ENCODE measurements at regions not wholly inside any gene's neighbourhood (a gene's known extent, or its start where the extent isn't known, plus 50 kb on each side); places are given as distances from the start of the nearest gene placed in this dataset.

DNA sequence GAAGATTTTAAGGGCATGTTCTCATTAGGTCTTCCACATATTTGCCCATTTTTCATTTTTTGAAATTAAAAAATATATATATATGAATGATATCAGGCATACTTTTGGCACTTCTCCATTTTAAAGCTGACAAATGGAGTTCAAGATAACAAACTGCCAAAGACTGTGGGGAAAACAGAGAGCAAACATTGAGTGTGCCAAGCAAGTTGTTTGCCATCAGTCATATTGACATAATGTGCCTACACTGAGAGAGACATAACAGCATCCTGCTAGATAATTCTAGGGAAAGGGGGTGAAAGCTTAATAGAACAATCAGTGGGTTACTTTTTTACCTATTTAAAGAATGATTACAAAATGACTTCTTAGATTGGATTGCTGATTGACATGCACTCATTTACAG is 529.4 kb upstream of the CXADR start:
- no peak for DNase-seq

DNA sequence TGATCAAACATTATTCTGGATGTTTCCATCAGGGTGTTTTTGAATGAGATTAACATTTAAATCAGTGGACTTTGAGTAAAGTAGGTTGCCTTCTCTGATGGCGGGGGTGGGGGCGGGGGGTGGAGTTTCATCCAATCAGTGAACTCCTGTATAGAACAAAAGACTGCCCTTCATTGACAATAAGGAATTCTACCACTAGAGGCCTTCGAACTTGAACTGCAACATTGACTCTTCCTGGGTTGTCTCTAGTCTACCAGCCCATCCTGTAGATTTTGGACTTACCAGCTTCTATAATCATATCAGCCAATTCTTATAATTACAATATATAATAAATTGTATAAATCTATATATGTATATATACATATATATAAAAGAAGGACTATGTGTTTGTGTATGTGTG is 520.4 kb upstream of the CXADR start:
- DNase-seq: no peak

DNA sequence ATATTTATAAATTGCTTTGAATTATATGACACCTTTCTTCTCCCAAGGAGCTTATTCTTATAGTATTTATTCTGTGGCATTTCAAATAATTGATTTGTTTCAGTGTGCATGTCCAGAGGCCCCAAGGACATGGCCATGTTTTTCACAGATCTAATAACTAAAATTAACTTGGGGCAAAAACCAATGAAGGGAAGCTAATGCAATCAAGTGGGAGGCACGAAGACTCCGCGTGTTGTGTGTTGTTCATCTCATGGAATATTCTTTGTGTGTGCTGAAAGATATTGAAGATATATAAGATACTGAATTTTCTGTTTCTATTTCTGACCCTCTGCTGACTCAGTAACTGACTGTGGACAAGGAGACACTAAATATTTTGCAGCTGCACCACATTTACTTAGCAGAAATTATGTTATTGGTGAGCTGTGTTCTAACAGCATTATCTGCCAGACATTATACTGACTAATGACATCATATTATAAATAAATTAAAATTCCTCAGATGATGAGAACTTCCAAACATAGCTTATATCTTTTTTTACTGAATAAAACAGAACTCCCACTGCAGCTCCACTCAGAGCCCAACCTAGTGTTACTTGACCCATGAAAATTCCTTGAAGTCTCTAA is 519.3 kb upstream of the CXADR start:
- no peak for DNase-seq

DNA sequence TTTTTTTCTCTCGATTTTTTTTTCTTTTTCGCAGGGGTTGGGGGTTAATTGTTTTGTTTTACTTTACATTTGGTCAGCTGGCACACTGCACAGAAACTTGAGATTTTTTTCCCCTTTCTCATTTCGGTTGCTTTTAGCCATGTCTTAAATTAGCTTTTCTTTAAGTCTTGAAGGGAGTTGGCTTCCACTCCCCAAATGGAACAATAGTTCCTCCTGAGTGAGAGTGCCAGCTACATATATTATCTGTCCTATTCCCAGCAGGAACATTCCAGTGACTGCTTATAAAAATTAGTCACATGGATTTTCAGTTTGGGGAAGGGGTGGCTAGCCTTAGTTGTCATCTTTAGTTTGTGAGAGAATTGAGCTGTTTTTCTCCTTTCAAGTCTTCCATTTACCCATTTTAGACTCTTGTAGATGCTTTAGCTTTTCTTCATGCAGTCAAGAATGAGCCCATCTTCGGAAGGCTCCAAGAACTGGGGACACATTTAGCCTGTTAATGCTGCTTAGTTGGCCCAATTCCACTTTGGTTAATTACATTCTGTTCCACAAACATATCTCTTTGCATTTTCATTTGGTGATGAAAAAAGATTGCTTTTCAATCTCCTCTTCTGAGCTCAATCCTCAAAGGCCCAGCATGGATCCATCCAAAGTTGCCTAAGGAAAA is 510.1 kb upstream of the CXADR start:
- no peak for DNase-seq

DNA sequence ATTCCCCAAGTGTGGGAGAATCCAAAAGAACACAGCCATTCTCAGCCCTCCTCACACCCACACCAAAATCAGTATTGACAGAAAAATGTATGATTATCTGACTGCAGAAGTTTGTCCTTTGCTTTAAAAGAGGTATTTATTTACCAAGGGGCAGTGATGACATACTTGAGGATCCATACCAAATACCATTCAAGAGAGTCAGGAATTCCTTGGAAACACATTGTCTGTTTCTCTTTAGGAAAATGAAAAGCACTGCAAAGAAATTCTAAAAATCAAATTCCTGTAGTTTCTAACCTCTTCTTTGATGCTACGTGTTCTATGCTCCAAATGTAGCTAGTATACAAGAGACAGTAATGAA is 509.6 kb upstream of the CXADR start:
- DNase-seq: no peak

DNA sequence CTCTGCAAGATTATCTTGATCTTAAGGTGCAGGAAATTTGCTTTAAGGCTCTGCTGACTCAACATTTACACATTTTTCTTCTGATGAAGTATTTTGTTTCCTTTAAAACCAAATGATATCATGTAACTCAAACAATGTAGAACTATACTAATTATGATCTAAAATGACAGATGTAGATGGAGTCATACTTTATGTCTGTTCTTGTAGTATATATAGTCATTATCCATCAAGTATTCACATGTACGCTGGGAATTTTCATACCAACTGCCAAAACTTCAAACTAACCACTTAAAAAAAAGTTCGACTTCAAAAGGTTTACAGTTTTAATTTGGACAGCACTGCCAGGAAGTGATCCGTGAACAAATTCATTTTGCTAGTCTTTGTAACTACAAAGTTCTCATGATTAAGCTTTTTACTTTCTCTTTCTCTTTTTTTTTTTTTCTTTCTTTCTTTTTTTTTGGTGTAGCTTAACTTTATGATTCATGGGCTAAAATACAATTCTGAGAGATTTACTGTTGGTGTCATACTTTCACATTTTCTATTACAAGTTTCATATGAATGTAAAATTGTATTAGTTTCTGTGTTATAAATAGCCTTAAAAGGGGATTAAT is 509.0 kb upstream of the CXADR start:
- DNase-seq: no peak

DNA sequence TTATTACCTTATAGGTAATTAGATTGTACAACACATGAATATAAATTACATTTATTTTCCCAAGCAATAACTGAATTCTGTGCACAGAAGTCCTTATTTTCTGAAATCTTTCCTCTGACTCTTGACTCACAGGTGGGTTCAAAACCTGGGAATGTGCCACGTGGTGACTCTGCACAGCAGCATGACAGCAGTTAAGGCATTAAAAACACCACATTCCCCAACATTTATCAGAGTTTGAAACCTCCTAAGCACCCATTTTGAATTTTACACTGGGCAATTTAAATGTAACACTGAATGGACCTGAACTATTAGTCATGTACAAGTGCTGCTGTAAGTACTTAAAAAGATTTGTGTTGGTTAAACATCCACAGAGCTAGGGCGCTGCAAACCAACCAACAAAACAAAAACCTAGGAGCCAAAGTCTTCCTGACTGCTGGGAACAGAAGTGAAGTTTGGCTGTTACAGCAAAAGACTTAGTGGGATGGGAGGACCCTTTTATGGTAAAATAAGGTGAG is 480.6 kb upstream of the CXADR start:
- DNase-seq: no peak

DNA sequence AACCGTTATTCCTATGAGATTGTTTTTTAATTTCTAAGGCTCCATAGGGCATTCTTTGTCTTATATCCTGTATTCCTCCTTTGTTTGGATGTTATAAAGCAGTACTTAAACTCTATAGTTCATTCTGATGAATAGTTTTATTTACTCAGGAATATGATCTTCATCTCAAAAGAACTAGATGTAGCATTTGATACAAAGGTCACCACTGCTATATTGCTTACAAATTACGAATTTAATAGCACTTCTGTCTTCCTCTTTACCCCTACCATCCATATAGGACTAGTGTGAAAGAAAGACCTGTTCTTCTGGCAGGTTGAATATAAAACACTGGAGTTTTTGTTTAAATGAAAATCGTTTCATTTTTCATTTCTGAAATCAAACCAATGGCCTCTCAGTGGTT is 468.1 kb upstream of the CXADR start:
- no peak for DNase-seq

DNA sequence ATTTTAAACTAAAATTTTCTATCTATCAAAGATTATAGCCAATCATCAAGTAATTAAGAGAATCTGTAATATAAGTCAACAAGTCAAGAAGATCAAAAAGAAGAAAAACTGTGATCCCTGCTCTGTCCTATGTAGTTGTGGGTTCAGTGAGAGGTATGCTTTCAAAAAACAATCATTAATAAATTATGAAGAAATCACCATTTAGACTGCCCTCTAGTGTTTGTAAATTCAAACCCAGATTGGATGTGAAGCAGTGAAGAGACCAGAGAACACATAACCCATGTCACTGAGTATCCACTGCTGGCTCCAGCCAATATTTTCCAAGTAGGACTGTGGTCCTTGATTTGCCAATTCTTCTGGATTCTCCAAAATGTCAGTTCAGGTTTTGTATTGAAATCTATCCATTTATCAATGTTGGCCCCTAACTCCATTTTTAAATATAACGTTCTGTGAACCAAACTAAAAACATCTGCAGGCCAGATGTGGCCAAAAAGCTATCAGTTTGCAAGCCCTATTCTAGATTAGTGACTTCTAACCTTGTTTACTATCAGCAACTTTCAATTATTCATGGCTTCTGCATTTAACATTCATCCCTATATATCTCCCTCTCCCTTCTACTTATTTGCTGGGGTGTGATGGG is 467.5 kb upstream of the CXADR start:
- DNase-seq: no peak

DNA sequence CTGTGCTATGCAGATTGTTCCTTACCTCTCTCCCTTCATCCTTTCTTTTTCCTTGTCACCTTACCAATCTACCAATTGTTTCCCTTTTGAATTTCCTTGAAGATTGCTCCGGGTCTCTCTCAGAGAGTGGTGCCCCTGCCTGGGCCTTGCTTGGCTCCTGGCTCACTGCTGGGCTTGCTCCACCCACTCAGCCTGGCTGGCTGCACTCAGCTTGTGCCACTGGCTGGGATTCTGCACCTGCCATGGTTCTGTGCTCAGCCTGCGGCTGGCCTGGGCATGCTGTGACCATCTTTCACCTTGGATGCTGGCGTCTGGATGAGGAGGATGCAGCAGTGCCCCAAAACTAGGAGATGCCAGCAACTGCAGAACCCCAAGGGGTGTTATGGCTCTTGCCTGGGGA is 463.9 kb upstream of the CXADR start:
- DNase-seq: no peak

DNA sequence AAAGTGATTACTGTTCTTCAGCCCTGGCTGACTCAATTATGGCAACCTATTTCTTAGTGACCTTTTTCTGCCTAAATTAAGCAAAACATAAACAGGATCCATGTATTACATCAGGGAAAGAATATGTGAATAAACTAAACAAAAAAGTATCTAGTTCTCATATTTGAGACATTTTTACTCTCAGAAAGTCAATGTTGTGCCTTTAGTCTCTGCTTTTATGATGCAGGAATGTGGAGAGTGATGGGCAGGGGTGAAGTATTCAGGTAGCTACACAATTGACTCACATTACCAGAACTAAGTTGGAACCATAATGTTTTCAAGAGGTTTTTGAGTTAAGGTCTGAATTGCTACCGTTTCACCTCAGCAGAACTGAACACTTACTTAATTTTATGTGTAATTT is 462.7 kb upstream of the CXADR start:
- no peak for DNase-seq

DNA sequence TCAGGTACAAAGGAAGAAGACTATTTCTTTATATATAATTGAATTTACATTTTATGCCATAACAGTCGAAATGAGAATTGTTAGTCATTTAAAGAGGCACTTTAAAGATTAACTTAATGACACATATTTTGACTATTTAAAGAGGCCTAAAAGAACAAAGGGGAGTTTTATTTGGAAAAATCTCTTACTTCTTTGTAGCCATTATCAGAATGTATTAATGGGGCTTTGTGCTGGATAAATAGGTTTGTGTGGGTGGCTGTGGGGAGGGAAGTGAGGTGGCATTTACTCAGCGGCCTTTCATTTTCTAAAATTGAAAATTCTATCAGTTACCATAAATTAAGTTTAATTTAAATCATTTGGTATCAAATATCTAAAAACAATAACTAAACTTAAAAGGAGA is 462.2 kb upstream of the CXADR start:
- no peak for DNase-seq

DNA sequence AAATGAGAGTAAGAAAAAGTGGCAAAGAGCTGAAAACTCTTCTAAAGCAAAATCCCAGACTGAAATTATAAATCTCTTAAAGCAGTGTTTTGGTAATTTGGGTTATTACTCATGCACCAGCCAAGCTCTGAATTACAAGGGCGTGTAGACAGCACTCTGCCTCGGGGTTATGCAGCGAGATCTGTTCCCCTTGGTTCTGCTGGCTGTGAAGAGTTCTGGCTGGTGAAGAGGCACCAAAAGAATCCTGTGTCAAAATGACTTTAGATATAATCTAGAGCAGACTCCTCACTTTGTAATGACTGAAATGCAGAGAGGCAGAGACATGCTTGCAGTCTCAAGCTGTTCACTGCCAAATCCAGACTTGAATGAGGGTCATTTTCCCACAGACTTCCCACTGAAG is 461.8 kb upstream of the CXADR start:
- DNase-seq: no peak

DNA sequence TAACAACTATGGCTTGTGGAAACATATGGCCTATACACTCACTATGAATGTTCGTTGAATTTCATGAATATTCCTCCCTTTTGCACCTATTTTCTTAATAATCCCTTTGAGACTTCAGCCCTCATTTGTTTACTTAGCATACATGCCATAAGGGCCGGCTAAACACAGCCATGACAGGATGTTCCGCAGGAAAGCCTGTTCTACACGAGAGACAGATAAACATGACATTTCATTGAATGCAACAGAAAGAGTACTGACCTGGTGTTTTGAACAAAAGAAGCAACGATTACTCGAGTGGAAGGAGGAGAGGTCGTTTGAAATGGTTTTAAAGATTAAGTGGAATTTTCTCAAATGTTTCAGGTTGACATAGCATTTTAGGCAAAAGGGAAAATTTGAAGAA is 459.5 kb upstream of the CXADR start:
- no peak for DNase-seq

DNA sequence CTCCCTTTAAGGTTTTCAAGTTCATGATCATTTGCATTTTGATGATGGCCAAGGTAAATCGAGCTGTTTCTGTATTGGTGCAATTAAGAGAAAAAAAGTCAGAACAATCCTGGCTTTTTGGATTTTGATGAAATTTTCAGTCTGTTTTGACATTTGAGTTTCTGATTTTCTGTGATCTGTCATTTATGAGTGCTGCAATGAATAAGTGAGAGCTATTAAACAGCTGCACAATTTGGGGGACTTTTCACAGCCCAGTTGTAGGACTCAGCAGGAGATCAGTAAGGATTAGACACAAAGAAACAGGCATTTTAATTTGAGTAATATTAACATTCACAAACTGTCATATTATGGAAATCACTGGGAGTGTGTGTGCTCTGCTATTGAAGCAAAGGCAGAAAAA is 452.9 kb upstream of the CXADR start:
- DNase-seq: no peak

DNA sequence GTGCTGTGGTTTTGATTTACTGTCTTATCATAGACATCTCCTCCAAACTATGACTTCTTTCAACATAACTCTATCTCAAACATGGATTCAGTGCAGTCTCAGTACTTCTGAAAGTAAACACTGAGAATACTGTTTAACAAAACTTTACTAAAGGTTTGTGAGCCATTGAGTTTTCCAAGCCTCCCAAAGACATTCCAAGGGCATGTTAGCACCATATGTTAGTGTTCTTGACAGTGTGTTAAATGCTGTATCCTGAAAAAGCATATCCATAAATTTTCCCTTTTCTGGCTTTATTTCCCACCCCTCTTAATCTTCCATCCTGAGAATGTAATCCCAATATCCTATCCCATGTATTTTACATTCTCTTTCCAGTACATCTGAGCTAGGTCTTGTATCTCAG is 446.8 kb upstream of the CXADR start:
- DNase-seq: no peak

DNA sequence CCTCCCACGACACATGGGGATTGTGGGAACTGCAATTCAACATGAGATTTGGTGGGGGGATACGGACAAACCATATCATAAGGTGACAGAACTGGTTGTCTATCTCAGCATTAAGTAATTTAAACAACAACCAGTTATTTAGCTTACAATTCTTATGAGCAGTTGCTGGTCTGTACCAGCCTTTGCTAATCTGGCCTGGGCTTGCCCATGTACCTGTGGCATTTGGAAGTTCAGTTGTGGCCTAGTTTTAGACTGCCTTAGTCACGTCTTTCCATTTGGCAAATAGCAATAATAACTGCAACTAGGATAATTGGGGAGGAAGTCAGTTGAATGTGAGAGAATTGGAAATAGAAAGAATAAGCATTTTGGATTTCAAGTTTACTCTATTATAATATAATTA is 441.8 kb upstream of the CXADR start:
- DNase-seq: no peak

DNA sequence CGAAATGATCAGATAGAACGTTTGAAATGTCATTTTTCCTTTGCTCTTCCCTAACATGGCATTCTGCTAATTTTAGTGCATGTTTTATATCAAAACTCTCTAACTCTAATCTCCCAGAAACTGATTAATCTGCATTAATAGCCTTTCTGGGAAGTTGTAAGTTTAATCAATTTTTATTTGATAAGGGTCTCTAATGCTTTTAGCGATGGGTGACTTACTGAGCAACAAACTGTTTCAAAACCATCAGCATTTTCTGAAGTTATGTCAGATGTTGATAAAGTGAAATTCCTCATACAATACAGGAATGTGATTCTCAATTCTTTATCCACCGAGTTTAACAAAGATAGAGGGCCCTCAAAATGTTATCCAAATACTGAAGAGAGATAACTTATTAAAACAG is 431.6 kb upstream of the CXADR start:
- no peak for DNase-seq

DNA sequence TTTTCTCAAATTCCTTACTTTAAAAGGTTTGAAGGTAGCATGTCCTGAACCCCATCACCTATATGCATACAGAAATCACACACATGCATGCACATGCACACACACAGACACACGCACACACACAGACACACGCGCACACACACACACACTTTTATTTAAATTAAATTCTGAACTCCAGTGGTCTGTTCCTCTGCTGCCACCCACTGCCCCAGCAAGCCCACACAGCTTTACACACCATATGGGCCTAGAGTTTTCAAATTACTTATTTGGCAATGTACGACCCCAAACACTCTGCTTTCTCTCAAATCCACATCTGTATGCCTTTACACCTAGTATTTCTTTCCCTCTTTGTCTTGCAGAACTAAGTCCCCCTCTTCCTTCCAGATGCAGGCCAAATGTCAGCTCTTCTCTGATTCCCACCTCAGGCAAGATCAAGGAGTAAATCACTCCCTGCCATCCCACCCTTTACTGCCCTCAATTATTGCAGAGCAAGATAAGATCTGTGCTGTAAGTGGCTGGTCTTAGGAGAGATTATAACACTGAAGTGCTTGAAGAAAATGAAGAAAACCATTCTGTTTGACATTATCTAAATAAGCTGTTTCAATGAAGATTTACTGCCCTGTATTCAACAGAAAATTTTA is 429.9 kb upstream of the CXADR start:
- no peak for DNase-seq

DNA sequence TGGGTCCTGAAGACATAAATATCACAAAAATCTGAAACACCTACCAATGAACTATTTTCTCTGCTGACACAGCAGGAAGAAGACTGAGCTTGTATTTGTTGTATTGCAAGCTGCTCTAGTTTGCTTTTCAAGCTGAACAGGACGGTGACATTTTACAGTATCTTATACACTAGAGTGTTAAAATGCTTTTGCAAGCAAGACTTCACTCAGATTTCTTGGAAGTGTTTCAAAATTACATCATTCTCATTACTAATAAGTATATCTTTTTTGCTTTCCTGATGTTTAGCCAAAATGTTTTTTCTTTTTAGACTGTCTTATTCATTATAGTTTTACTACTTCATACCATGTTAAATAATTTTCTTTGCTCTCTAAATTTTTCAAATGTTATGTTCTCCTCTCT is 427.1 kb upstream of the CXADR start:
- DNase-seq: no peak

DNA sequence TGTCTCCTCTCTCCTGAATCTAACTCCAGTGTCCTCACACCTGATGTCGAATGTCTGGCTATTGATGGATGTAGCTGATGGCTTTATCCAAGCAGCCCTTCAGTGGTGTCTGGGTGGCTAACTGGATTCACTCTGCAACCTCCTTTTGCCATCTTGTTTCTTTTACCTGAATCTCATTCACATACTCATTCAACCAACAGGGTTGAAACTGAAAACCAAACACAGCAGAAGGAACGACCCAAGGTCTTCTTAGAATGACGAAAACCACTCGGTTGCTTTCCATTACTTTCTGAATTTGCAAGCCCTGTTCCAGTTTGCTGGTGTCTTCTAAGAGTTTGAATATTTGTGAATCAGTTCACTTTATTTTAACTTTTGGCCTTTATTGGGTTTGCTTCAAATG is 424.3 kb upstream of the CXADR start:
- no peak for DNase-seq

DNA sequence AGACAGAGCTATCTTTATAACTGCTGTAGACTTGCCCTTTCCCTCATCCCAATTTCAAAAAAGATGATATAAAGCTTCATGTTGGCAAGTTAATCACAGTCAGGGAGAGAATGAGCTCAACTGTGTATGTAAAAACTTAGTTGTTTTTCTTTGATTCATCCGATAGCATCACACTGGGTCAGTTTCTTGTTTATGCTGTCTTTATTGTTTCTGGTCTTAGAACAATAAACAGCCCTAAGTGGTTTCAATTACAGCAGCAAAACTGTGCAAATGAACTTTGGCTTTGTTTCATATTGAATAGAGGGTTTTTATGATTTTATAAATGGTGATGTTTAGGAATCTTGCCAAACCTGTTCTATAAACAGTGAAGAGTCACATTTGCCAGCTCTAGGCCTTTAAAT is 423.8 kb upstream of the CXADR start:
- no peak for DNase-seq

DNA sequence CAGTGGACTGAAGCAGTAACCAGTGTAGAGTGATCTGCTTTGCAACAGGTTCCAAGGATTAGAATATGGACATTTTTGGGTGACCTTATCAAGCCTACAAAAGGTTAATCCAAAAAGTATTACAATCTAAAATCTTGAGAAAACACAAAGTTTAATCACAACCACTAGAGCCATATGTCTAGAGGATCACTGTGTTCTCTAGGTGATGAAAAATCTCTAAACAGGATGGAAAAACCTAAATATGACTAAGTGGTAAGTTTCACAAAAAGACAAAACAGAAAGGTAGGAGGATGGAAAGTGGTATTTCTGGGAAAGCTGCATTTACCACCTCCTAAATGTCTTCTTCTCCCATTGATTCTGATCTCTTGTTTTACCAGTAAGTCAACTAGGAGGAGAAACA is 411.1 kb upstream of the CXADR start:
- no peak for DNase-seq

DNA sequence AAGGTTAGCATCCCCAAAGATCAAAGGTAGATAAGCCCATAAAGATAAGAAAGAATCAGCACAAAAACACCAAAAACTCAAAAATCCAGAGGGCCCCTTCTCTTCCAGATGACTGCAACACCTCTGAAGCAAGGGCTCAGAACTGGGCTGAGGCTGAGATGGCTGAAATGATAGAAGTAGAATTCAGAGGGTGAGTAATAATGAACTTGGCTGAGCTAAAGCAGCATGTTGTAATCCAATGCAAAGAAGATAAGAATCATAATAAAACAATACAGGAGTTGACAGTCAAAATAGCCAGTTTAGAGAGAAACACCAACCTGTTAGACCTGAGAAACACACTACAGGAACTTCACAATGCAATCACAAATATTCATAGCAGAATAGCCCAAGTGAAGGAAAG is 406.9 kb upstream of the CXADR start:
- DNase-seq: no peak

All from activated CD4-positive, alpha-beta T cell treated with anti-CD3 and anti-CD28 coated beads for 48 hours (primary cell).